ENCODE measurements at regions not wholly inside any gene's neighbourhood (a gene's known extent, or its start where the extent isn't known, plus 50 kb on each side); places are given as distances from the start of the nearest gene placed in this dataset.

GRCh38 chr12:19021646-19022045, 107.9 kb upstream of the PLEKHA5 start:
- DNase-seq = no peak

GRCh38 chr12:19025582-19025981, 104.0 kb upstream of the PLEKHA5 start:
- DNase-seq = no peak

- DNase-seq = no peak
Measured at GRCh38 chr12:19026034-19026433, 103.5 kb upstream of the PLEKHA5 start.

GRCh38 chr12:19026614-19027488, 102.7 kb upstream of the PLEKHA5 start:
- DNase-seq = no peak

GRCh38 chr12:19030180-19030579, 99.4 kb upstream of the PLEKHA5 start:
- DNase-seq = no peak

- no peak for DNase-seq
Measured at GRCh38 chr12:19030603-19031002, 98.9 kb upstream of the PLEKHA5 start.

- no peak for DNase-seq
Measured at GRCh38 chr12:19031032-19031431, 98.5 kb upstream of the PLEKHA5 start.

- DNase-seq = no peak
Measured at GRCh38 chr12:19032826-19033225, 96.7 kb upstream of the PLEKHA5 start.

GRCh38 chr12:19033244-19033643, 96.3 kb upstream of the PLEKHA5 start:
- no peak for DNase-seq

GRCh38 chr12:19034937-19035336, 94.6 kb upstream of the PLEKHA5 start:
- no peak for DNase-seq

- DNase-seq = no peak
Measured at GRCh38 chr12:19035536-19035935, 94.0 kb upstream of the PLEKHA5 start.

GRCh38 chr12:19036673-19037357, 92.7 kb upstream of the PLEKHA5 start:
- no peak for DNase-seq

- no peak for DNase-seq
Measured at GRCh38 chr12:19038209-19038608, 91.3 kb upstream of the PLEKHA5 start.

GRCh38 chr12:19039515-19039914, 90.0 kb upstream of the PLEKHA5 start:
- no peak for DNase-seq

- no peak for DNase-seq
Measured at GRCh38 chr12:19042221-19042620, 87.3 kb upstream of the PLEKHA5 start.

GRCh38 chr12:19044430-19044829, 85.1 kb upstream of the PLEKHA5 start:
- DNase-seq = no peak

- DNase-seq = no peak
Measured at GRCh38 chr12:19044891-19045290, 84.6 kb upstream of the PLEKHA5 start.

- DNase-seq = no peak
Measured at GRCh38 chr12:19045426-19045825, 84.1 kb upstream of the PLEKHA5 start.

GRCh38 chr12:19048943-19049342, 80.6 kb upstream of the PLEKHA5 start:
- no peak for DNase-seq

GRCh38 chr12:19052689-19053088, 76.8 kb upstream of the PLEKHA5 start:
- DNase-seq = no peak

- no peak for DNase-seq
Measured at GRCh38 chr12:19053218-19053617, 76.3 kb upstream of the PLEKHA5 start.

GRCh38 chr12:19054035-19054434, 75.5 kb upstream of the PLEKHA5 start:
- no peak for DNase-seq

- DNase-seq = no peak
Measured at GRCh38 chr12:19055589-19055988, 73.9 kb upstream of the PLEKHA5 start.

Data from RPMI8226 (cell line).